SH-SY5Y (cell line): ENCODE measurements at regions not wholly inside any gene's neighbourhood (a gene's known extent, or its start where the extent isn't known, plus 50 kb on each side); places are given as distances from the start of the nearest gene placed in this dataset.

Experiments
- GATA2 ChIP-seq: IDR thresholded peaks from 2 replicates; pipeline ENCODE4 v1.6.1; 2011; ENCODE audit warnings: mild to moderate bottlenecking, low read depth, low read length
- GATA3 ChIP-seq: IDR thresholded peaks from 2 replicates; pipeline ENCODE4 v1.6.1; 2011; ENCODE audit warnings: low read depth, mild to moderate bottlenecking, low read length, moderate library complexity

DNA sequence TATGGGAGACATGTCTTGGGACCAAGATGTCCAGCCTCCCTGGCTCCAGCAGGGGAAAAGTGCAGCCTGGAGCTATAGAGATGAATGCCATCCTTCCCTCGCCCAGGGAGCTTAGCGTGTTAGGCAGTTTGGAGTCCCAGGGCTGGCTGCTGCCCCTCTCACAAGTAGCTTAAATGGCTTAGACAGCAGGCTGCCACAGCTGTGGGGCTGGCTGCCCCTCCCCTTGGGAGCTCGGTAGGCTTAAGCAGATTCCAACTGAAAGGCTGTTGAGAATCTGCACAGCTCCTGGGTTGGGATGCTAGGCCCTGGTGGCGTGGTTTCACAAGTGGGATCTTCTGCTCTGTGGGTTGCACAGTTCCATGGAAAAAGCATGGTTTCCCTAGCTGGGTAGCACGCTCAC, 940.5 kb upstream of the DDX18 start:
- no peak for TF ChIP-seq GATA2
- TF ChIP-seq GATA3 = no peak
